ENCODE measurements at regions not wholly inside any gene's neighbourhood (a gene's known extent, or its start where the extent isn't known, plus 50 kb on each side); places are given as distances from the start of the nearest gene placed in this dataset.

DNA sequence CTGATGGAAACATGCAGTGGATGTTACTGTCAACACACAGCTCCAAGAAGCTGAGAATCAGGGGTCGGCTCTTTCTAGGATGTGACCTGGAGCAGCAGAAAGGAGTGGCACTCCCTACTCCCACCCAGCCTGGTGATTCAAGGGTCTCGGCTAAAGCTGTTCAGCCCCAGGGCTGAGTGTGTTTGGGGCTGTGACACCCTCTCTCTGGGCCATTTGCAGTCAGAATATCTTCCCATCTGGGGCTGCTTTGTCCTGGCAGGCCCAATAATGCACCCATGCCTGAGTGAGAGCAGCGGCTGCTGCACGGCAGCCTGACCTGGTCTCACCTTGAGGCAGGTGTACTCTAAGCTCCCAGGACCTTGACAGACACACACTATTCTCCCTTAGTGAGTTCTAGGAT is 52.5 kb upstream of the AJAP1 start:
- dilution Hi-C loops (cut with MboI; ENCODE audit: extremely low pct_ligation_motif_present, low sequenced_read_pairs): no loop called here
- no TSS peak for BruUV-seq (replicated peaks)
- no peaks in the 10 kb centered on the region for H3K27me3 ChIP-seq (ENCODE audit: control insufficient read depth in 2 of 2, insufficient read depth in 2 of 2, low read length in 2 of 2)
- FAIRE-seq (no peak), DNase-seq (ENCODE audit: low read depth, low spot score) (no peak)
- H3K36me3 ChIP-seq (ENCODE audit: control insufficient read depth in 2 of 2, extremely low read depth in 1 of 2, insufficient read depth in 2 of 2, low read length in 2 of 2): no peaks in the 10 kb centered on the region
- H3K27ac ChIP-seq (ENCODE audit: insufficient read depth, low read depth, low read length): no peak overlapping the region
- no peak for TF ChIP-seq POLR2A (IDR thresholded peaks at IDR 0.05; ENCODE audit: low read depth, low read length)
- TF ChIP-seq EZH2 (IDR thresholded peaks at IDR 0.05; ENCODE audit: borderline replicate concordance, low read depth, low read length, severe bottlenecking): no peak
- no peak for TF ChIP-seq CTCF (IDR thresholded peaks at IDR 0.05; ENCODE audit: extremely low read depth in 1 of 2, insufficient read depth in 1 of 2, low read depth in 1 of 2, low read length in 2 of 2)
- H3K9me3 ChIP-seq (replicated peaks; ENCODE audit: control insufficient read depth, insufficient read depth, low read length): peaks cover 1% of the 10 kb centered on the region
- no peaks in the 10 kb centered on the region for H3K4me1 ChIP-seq (ENCODE audit: control insufficient read depth, extremely low read depth, insufficient read depth, low read length)
- H3K9me1 ChIP-seq (replicated peaks; ENCODE audit: control insufficient read depth, extremely low read depth, insufficient read depth, low read length): no peaks in the 10 kb centered on the region
- H2AFZ ChIP-seq (ENCODE audit: low read depth, low read length): no peak overlapping the region
- intact Hi-C loops (cut with micrococcal nuclease): no loop called here
- no peaks in the 10 kb centered on the region for H3K79me2 ChIP-seq (ENCODE audit: control insufficient read depth, insufficient read depth, low read length)
- CTCF ChIA-PET: no interaction called here
- H3K9ac ChIP-seq (replicated peaks; ENCODE audit: extremely low read depth, insufficient read depth, low read length): no peak overlapping the region
- POLR2A ChIA-PET: no interaction called here
- no peak overlapping the region for H3K4me3 ChIP-seq (replicated peaks in 1 of 3; ENCODE audit: insufficient read depth in 1 of 3, low read depth in 1 of 3, low read length in 3 of 3)
- no peak overlapping the region for H3K4me2 ChIP-seq (ENCODE audit: insufficient read depth, low read length)
- H4K20me1 ChIP-seq (replicated peaks; ENCODE audit: control insufficient read depth, extremely low read depth, insufficient read depth, low read length): no peaks in the 10 kb centered on the region

GRCh38 chr1:4602462-4603294 is 51.7 kb upstream of the AJAP1 start:
- BruUV-seq (replicated peaks): no TSS peak
- no peaks in the 10 kb centered on the region for H3K36me3 ChIP-seq (ENCODE audit: control insufficient read depth in 2 of 2, extremely low read depth in 1 of 2, insufficient read depth in 2 of 2, low read length in 2 of 2)
- no peaks in the 10 kb centered on the region for H3K4me1 ChIP-seq (ENCODE audit: control insufficient read depth, extremely low read depth, insufficient read depth, low read length)
- dilution Hi-C loops (cut with MboI; ENCODE audit: extremely low pct_ligation_motif_present, low sequenced_read_pairs): no loop called here
- H3K9ac ChIP-seq (replicated peaks; ENCODE audit: extremely low read depth, insufficient read depth, low read length): no peak overlapping the region
- ChIA-PET POLR2A (no interaction called here), CTCF (no interaction called here)
- no peaks in the 10 kb centered on the region for H3K27me3 ChIP-seq (ENCODE audit: control insufficient read depth in 2 of 2, insufficient read depth in 2 of 2, low read length in 2 of 2)
- no peaks in the 10 kb centered on the region for H4K20me1 ChIP-seq (replicated peaks; ENCODE audit: control insufficient read depth, extremely low read depth, insufficient read depth, low read length)
- TF ChIP-seq CTCF (IDR thresholded peaks at IDR 0.05; ENCODE audit: extremely low read depth in 1 of 2, insufficient read depth in 1 of 2, low read depth in 1 of 2, low read length in 2 of 2): no peak
- no peak for TF ChIP-seq FOS (IDR thresholded peaks at IDR 0.05; ENCODE audit: borderline replicate concordance, insufficient read depth, low read length)
- no peak for TF ChIP-seq EZH2 (IDR thresholded peaks at IDR 0.05; ENCODE audit: borderline replicate concordance, low read depth, low read length, severe bottlenecking)
- no peak for TF ChIP-seq MYC (IDR thresholded peaks at IDR 0.05; ENCODE audit: low read depth, low read length)
- no peak for TF ChIP-seq POLR2A (IDR thresholded peaks at IDR 0.05; ENCODE audit: low read depth, low read length)
- no peak for TF ChIP-seq JUN (IDR thresholded peaks at IDR 0.05; ENCODE audit: borderline replicate concordance, insufficient read depth, insufficient read length, low read depth)
- TF ChIP-seq GATA2 (IDR thresholded peaks at IDR 0.05; ENCODE audit: insufficient read depth, insufficient read length, low read depth, low read length): no peak
- TF ChIP-seq, protein P1, sequence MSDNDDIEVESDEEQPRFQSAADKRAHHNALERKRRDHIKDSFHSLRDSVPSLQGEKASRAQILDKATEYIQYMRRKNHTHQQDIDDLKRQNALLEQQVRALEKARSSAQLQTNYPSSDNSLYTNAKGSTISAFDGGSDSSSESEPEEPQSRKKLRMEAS (IDR thresholded peaks at IDR 0.05; ENCODE audit: insufficient read depth, insufficient read length): no peak
- TF ChIP-seq POLR2AphosphoS5 (IDR thresholded peaks at IDR 0.05; ENCODE audit: insufficient read depth, low read depth, low read length): no peak
- H3K9me1 ChIP-seq (replicated peaks; ENCODE audit: control insufficient read depth, extremely low read depth, insufficient read depth, low read length): no peaks in the 10 kb centered on the region
- H3K27ac ChIP-seq (ENCODE audit: insufficient read depth, low read depth, low read length): no peak overlapping the region
- no peaks in the 10 kb centered on the region for H3K79me2 ChIP-seq (ENCODE audit: control insufficient read depth, insufficient read depth, low read length)
- H3K4me3 ChIP-seq (replicated peaks in 1 of 3; ENCODE audit: insufficient read depth in 1 of 3, low read depth in 1 of 3, low read length in 3 of 3): no peak overlapping the region
- H3K9me3 ChIP-seq (replicated peaks; ENCODE audit: control insufficient read depth, insufficient read depth, low read length): peaks cover 1% of the 10 kb centered on the region
- intact Hi-C loops (cut with micrococcal nuclease): no loop called here
- DNase-seq (ENCODE audit: low read depth, low spot score): no peak
- no peak overlapping the region for H3K4me2 ChIP-seq (ENCODE audit: insufficient read depth, low read length)
- no peak overlapping the region for H2AFZ ChIP-seq (ENCODE audit: low read depth, low read length)
- no peak for FAIRE-seq
